Upper lobe of right lung (tissue), 1 donor: ENCODE measurements at regions not wholly inside any gene's neighbourhood (a gene's known extent, or its start where the extent isn't known, plus 50 kb on each side); places are given as distances from the start of the nearest gene placed in this dataset.
"Not testable (repeated sequence)": the region's sequence is repeated elsewhere in the genome, so short reads cannot be mapped to it uniquely, and the experiment has no call there.

Experiments used
- ATAC-seq: fragments of 200-7000 bp; cut with Tn5 transposase; one replicate; pipeline ENCODE4 v1.9.1; 2020; ENCODE audit warnings: mild to moderate bottlenecking, moderate library complexity
- DNase-seq: peaks from one replicate; pipeline ENCODE4 v3.0.0-alpha.2; 2020
- H3K27ac ChIP-seq: fragments of 200-600 bp; one replicate; pipeline ENCODE4 v1.8.0; 2022
- H3K27me3 ChIP-seq: fragments of 200-600 bp; one replicate; pipeline ENCODE4 v1.8.0; 2022; ENCODE audit warnings: mild to moderate bottlenecking
- H3K36me3 ChIP-seq: fragments of 200-600 bp; one replicate; pipeline ENCODE4 v1.8.0; 2022
- H3K4me1 ChIP-seq: fragments of 200-600 bp; one replicate; pipeline ENCODE4 v1.8.0; 2022
- H3K4me3 ChIP-seq: fragments of 200-600 bp; one replicate; pipeline ENCODE4 v1.8.0; 2022; ENCODE audit warnings: mild to moderate bottlenecking
- H3K9me3 ChIP-seq: fragments of 200-600 bp; one replicate; pipeline ENCODE4 v1.8.0; 2022
- intact Hi-C: fragments of 100-400 bp; cut with DNase I; formaldehyde crosslinking; loops from one replicate; pipeline ENCODE4 v1.11.0; 2022
- TF ChIP-seq, protein P1 (sequence below): fragments of 200-600 bp; IDR thresholded peaks from one replicate; pipeline ENCODE4 v1.8.0; 2022; ENCODE audit warnings: antibody characterized with exemption
- donor health status: DM: no; HTN: yes; CAD: no; lungs with severe emphysema.

DNA sequence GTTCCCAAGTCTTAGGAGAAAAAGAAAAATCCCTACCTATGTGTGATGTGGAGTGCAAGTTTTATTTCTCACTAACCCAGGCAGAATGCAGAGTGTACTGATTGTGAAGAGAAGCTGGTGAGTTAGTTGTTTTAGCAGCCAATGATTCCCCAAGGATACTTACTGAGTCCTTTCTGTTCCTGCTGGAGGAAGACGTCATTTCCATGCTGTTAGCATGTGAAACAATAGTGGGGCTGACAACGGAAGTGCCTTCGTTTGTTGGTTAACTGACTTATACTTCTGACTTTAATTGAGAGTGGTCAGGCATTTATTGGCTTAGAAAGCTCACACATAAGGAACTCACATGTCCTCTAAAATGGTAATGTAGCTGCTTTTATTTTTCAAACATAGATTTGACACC lies 180.6 kb downstream of the MC4R start:
- no peak for DNase-seq
- Histone ChIP-seq H3K27me3 (no peaks in the 10 kb centered on the region), H3K4me1 (no peaks in the 10 kb centered on the region), H3K36me3 (no peaks in the 10 kb centered on the region), H3K27ac (no peak overlapping the region), H3K4me3 (no peak overlapping the region), H3K9me3 (no peaks in the 10 kb centered on the region)
- intact Hi-C loops: no loop called here
- no peak for ATAC-seq
- TF ChIP-seq, protein P1, sequence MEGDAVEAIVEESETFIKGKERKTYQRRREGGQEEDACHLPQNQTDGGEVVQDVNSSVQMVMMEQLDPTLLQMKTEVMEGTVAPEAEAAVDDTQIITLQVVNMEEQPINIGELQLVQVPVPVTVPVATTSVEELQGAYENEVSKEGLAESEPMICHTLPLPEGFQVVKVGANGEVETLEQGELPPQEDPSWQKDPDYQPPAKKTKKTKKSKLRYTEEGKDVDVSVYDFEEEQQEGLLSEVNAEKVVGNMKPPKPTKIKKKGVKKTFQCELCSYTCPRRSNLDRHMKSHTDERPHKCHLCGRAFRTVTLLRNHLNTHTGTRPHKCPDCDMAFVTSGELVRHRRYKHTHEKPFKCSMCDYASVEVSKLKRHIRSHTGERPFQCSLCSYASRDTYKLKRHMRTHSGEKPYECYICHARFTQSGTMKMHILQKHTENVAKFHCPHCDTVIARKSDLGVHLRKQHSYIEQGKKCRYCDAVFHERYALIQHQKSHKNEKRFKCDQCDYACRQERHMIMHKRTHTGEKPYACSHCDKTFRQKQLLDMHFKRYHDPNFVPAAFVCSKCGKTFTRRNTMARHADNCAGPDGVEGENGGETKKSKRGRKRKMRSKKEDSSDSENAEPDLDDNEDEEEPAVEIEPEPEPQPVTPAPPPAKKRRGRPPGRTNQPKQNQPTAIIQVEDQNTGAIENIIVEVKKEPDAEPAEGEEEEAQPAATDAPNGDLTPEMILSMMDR: no peak

DNA sequence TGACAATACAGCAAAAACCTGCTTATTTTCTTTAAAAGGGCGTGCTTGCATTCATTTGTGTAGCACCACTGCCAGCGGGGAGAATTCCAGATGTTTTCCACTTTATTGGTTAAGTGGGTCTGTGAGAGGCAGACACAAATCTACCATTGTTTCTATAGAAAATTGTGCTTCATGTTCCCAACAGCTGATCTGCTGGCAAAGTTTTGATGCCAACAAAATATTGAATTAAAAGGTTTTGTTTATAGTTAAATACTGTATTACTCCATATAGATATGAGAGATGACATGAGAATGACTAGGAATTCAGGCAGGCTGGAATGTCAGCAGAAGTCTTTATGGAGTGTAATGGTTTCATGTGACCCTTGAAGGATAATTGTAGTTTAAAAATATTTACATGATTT lies 182.7 kb downstream of the MC4R start:
- ATAC-seq (no peak), DNase-seq (no peak)
- TF ChIP-seq, protein P1: no peak

DNA sequence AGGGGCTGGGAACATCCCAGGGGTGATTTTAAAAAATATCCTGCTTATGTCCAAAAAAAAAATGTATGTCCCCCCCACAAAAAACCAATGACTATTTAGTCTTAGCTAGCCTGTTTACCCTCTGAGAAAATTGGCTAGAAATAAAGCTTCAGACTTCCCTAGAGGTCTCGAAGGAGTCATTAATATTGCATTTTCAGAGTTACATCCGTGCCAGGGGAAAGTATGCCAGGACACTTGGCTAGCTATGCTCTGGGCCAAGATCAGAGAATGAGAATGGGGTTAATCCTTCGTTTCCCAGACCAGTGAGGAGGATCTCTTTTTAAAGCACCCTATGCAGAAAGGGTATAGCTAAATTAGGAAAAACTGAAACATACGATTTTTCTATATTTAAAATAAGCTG lies 183.6 kb downstream of the MC4R start:
- DNase-seq: no peak
- Histone ChIP-seq H3K27ac (no peak overlapping the region), H3K27me3 (no peaks in the 10 kb centered on the region), H3K4me3 (no peak overlapping the region), H3K4me1 (no peaks in the 10 kb centered on the region), H3K36me3 (no peaks in the 10 kb centered on the region), H3K9me3 (no peaks in the 10 kb centered on the region)
- TF ChIP-seq, protein P1: no peak
- intact Hi-C loops: no loop called here
- no peak for ATAC-seq

More for the DNA sequence above, 182.7 kb downstream of the MC4R start:
- H3K4me1 ChIP-seq: no peaks in the 10 kb centered on the region
- no peak overlapping the region for H3K4me3 ChIP-seq
- H3K9me3 ChIP-seq: no peaks in the 10 kb centered on the region
- H3K27ac ChIP-seq: no peak overlapping the region
- no peaks in the 10 kb centered on the region for H3K27me3 ChIP-seq
- H3K36me3 ChIP-seq: no peaks in the 10 kb centered on the region
- intact Hi-C loops: no loop called here

DNA sequence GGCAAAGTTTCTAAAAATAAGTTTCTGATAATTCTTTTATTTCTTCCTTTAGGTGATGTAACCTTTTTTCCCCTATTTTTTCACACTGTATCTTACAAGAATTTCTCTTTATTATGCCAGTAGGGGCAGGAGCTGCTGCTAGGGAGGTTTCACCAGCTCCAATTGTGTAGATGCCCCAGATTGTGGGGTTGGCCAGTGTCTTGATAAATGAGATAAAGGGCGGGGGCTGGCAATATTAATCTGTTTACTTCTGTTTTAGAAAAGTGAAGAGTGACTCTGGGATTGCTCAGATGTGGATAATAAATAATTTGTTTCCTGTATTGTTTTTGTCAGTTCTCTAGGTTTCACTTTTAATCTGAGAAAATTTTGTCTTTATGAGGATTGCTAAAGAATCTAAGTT lies 190.4 kb downstream of the MC4R start:
- Histone ChIP-seq H3K4me3 (no peak overlapping the region), H3K27ac (no peak overlapping the region), H3K27me3 (no peaks in the 10 kb centered on the region), H3K4me1 (no peaks in the 10 kb centered on the region), H3K36me3 (no peaks in the 10 kb centered on the region), H3K9me3 (no peaks in the 10 kb centered on the region)
- TF ChIP-seq, protein P1: no peak
- intact Hi-C loops: no loop called here
- no peak for ATAC-seq
- DNase-seq: no peak

DNA sequence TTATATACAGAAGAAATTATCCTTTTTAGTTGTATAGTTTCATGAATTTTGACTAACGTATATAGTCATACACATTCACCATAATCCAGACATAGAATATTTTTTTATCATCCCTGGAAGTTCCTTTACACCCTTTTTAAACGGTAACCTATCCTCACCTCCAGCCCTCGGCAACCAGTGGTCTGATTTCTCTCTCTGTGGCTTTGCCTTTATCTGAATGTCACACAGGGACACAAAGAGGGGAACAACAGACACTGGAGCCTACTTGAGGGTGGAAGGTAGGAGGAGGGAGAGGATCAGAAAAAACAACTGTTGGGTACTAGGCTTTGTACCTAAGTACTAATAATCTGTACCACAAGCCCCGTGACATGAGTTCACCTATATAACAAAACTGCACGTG lies 191.9 kb downstream of the MC4R start:
- no peaks in the 10 kb centered on the region for H3K36me3 ChIP-seq
- no peak for DNase-seq
- no peak overlapping the region for H3K27ac ChIP-seq
- no peaks in the 10 kb centered on the region for H3K27me3 ChIP-seq
- H3K4me1 ChIP-seq: no peaks in the 10 kb centered on the region
- ATAC-seq: no peak
- H3K9me3 ChIP-seq: no peaks in the 10 kb centered on the region
- intact Hi-C loops: no loop called here
- no peak overlapping the region for H3K4me3 ChIP-seq
- TF ChIP-seq, protein P1: no peak

DNA sequence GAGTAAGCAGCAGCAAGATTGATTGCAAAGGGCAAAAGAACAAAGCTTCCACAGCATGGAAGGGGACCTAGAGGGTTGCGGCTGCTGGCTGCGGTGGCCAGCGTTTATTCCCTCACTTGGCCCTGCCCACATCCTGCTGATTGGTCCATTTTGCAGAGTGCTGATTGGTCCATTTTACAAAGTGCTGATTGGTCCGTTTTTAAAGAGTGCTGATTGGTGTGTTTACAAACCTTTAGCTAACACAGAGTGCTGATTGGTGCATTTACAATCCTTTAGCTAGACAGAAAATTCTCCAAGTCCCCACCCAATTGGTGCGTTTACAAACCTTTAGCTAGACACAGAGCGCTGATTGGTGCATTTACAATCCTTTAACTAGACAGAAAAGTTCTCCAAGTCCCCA lies 194.4 kb downstream of the MC4R start:
- ATAC-seq, H3K27ac ChIP-seq, H3K36me3 ChIP-seq, H3K9me3 ChIP-seq, H3K4me1 ChIP-seq, intact Hi-C loops, DNase-seq, H3K4me3 ChIP-seq, H3K27me3 ChIP-seq: not testable (repeated sequence)
